RWPE2 (cell line): ENCODE measurements at regions not wholly inside any gene's neighbourhood (a gene's known extent, or its start where the extent isn't known, plus 50 kb on each side); places are given as distances from the start of the nearest gene placed in this dataset.

Experiments
- ATAC-seq: fragments of 200-7000 bp; cut with Tn5 transposase; 3 replicates; pipeline ENCODE4 v1.9.1; 2021; ENCODE audit warnings: low read depth
- DNase-seq: peaks from one replicate; pipeline ENCODE4 v3.0.0-alpha.2; 2020; ENCODE audit warnings: low spot score
- H3K27ac ChIP-seq: fragments of 450-650 bp; 2 replicates; pipeline ENCODE4 v1.5.1; 2017; ENCODE audit warnings: mild to moderate bottlenecking; ENCODE audit not compliant: poor library complexity, severe bottlenecking
- H3K27me3 ChIP-seq: fragments of 250-450 bp; sonication (Bioruptor Pico); 2 replicates; pipeline ENCODE4 v1.5.1; 2021; ENCODE audit warnings: mild to moderate bottlenecking, moderate library complexity; ENCODE audit not compliant: insufficient read depth, poor library complexity, severe bottlenecking
- H3K36me3 ChIP-seq: fragments of 250-450 bp; sonication (Bioruptor Pico); 2 replicates; pipeline ENCODE4 v1.5.1; 2020; ENCODE audit warnings: low read depth, mild to moderate bottlenecking, moderate library complexity
- H3K4me1 ChIP-seq: fragments of 250-450 bp; sonication (Bioruptor Pico); 2 replicates; pipeline ENCODE4 v1.5.1; 2021; ENCODE audit warnings: mild to moderate bottlenecking, moderate library complexity; ENCODE audit not compliant: insufficient read depth, poor library complexity, severe bottlenecking
- H3K4me3 ChIP-seq: fragments of 250-450 bp; sonication (Bioruptor Pico); 2 replicates; pipeline ENCODE4 v1.5.1; 2021; ENCODE audit warnings: mild to moderate bottlenecking, moderate library complexity; ENCODE audit not compliant: severe bottlenecking
- H3K9me3 ChIP-seq: fragments of 250-450 bp; sonication (Bioruptor Pico); 2 replicates; pipeline ENCODE4 v1.5.1; 2021; ENCODE audit warnings: mild to moderate bottlenecking, moderate library complexity; ENCODE audit not compliant: severe bottlenecking
- TF ChIP-seq, protein P1 (sequence below): fragments of 450-650 bp; IDR thresholded peaks from one replicate; pipeline ENCODE4 v1.5.1; 2017; ENCODE audit warnings: mild to moderate bottlenecking, moderate library complexity; ENCODE audit not compliant: poor library complexity, severe bottlenecking

DNA sequence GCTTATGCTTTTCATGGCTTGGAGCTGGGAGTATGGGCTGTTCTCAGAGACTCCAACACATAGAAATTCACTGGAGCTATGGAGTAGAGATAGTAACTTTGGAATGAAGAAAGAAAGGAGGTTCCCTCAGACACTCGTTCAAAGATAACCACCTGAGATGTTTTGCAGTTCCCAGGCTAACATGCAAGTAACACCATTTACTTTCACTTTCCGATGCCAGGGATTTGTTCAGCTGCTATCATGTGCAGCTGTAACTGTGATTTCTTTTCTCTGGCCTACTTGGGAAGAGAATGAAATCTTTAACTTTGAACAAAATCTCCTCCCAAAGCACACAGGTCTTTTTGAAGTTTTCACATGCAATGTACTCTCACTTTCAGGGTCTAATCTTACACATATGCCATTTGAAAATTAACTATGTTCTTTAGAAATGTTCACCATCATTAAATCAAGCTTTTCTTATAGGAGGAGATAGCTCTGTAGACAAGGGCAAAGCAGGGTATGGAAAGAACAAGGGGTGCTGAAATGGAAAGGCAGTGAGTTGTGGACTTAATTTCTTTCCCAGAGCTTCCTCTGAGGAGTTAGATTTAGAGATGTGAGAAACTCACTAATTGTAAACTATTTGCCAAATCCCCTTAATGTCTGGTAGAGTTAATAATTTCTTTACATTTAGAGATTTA lies 514.3 kb downstream of the PDHA2 start:
- no peaks in the 10 kb centered on the region for H3K4me1 ChIP-seq
- no peaks in the 10 kb centered on the region for H3K36me3 ChIP-seq
- TF ChIP-seq, protein P1, sequence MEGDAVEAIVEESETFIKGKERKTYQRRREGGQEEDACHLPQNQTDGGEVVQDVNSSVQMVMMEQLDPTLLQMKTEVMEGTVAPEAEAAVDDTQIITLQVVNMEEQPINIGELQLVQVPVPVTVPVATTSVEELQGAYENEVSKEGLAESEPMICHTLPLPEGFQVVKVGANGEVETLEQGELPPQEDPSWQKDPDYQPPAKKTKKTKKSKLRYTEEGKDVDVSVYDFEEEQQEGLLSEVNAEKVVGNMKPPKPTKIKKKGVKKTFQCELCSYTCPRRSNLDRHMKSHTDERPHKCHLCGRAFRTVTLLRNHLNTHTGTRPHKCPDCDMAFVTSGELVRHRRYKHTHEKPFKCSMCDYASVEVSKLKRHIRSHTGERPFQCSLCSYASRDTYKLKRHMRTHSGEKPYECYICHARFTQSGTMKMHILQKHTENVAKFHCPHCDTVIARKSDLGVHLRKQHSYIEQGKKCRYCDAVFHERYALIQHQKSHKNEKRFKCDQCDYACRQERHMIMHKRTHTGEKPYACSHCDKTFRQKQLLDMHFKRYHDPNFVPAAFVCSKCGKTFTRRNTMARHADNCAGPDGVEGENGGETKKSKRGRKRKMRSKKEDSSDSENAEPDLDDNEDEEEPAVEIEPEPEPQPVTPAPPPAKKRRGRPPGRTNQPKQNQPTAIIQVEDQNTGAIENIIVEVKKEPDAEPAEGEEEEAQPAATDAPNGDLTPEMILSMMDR: no peak
- H3K9me3 ChIP-seq: no peaks in the 10 kb centered on the region
- ATAC-seq: no peak; the same call in 2 of the 3 replicates
- no peaks in the 10 kb centered on the region for H3K27me3 ChIP-seq
- no peak overlapping the region for H3K4me3 ChIP-seq
- H3K27ac ChIP-seq: no peak overlapping the region
- no peak for DNase-seq

DNA sequence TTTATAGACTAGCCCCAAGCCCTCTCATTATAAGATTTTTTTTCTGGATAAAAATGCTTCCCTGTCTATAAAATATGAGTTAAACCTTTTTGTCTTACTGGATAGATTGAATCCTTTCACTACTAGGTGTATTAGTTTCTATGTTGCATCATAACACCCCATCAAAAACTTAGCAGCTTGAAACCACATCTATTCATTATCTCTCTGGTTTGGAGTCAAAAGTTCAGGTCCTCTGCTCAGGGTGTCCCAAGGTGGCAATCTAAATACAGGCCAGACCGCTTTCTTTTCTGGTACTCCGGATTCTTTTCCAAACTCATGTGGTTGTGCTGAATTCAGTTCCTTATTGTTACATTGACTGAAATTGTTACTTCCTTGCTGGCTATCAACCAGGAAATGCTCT lies 515.5 kb downstream of the PDHA2 start:
- Histone ChIP-seq H3K36me3 (no peaks in the 10 kb centered on the region), H3K4me1 (no peaks in the 10 kb centered on the region), H3K27me3 (peaks cover 2% of the 10 kb centered on the region), H3K4me3 (no peak overlapping the region), H3K9me3 (no peaks in the 10 kb centered on the region), H3K27ac (no peak overlapping the region)
- no peak for ATAC-seq
- no peak for DNase-seq
- TF ChIP-seq, protein P1: no peak

DNA sequence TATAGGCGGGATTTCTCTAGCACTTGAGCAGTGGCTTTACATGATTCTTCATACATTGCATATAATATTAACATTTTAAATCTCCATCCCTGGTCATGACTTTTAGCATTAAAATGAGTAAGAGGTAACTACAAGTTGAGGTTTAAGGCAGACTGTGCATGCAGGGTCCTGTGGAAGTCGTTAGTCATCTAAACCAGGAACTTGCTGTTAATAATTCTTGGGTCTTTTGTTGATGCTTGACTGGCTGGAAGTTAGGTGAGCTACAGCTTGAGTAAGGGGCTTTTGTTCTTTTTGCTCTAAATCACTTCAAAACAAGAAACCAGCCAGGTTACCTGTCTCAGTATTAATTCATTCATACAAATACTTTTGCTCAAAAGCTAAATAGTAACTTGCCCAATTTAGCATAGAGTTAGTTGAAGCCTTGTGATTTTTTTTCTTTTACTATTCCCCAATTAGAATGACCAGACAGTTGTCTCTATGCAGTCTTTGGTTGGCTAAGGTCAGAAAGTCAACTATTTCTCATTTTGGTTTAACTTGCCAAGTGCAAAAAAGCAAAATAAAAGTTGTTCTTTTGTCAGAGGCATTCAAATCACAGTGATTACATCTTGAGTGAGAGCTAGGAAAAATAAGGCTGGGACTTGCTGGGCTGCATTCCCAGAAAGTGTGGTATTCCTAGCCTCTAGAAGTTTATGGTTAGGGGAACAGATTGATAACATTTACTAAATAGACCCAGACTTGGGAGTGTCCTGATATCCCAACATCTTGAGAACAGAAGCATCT lies 516.9 kb downstream of the PDHA2 start:
- TF ChIP-seq, protein P1: no peak
- H3K36me3 ChIP-seq: no peaks in the 10 kb centered on the region
- no peak for ATAC-seq

DNA sequence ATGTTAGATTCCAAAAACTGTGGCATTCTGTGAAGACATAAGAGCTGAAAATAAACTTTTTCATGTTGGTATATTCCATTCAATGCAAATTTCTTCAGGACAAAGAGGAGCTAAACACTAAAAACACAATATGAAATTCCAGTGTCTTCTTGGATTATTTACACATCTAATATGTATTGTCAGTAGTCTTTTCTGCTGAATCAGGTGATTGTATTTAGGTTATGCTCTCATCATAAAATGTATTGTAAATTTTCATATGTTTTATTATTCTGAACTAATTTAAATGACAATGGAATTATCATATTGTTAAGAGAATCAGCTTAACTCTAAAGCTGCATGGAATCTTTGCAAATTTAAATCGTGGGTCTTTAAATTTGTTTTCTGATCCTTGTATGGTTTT lies 526.7 kb downstream of the PDHA2 start:
- no peaks in the 10 kb centered on the region for H3K27me3 ChIP-seq
- TF ChIP-seq, protein P1: no peak
- H3K4me1 ChIP-seq: no peaks in the 10 kb centered on the region
- H3K27ac ChIP-seq: no peak overlapping the region
- H3K36me3 ChIP-seq: no peaks in the 10 kb centered on the region
- no peak overlapping the region for H3K4me3 ChIP-seq
- no peaks in the 10 kb centered on the region for H3K9me3 ChIP-seq
- ATAC-seq (no peak), DNase-seq (no peak)

More for the DNA sequence above, 516.9 kb downstream of the PDHA2 start:
- H3K4me1 ChIP-seq: no peaks in the 10 kb centered on the region
- no peaks in the 10 kb centered on the region for H3K9me3 ChIP-seq
- H3K27ac ChIP-seq: no peak overlapping the region
- H3K4me3 ChIP-seq: no peak overlapping the region
- H3K27me3 ChIP-seq: peaks cover 2% of the 10 kb centered on the region
- no peak for DNase-seq

DNA sequence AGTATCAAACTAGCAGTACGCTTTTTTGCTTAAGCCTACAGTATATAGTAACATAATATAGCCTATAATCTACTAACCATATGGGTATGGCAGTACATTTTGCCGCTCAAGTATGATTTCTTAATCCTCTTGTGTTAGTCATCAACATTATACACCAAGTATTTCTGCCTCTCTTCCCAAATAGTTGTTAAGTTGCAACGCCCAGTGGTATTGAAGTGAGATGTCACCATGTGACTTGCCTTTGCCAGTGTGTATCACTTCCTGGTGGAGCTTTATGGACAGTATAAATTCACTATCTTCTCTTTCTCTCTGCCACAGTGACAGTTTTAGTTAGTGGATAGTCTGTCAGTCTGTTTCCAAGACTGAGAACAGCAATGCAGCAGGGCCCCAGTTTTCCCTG lies 535.5 kb downstream of the PDHA2 start:
- ATAC-seq (peak; percentile 46), DNase-seq (no peak)
- Histone ChIP-seq H3K36me3 (no peaks in the 10 kb centered on the region), H3K4me1 (no peaks in the 10 kb centered on the region), H3K4me3 (no peak overlapping the region), H3K9me3 (no peaks in the 10 kb centered on the region), H3K27me3 (no peaks in the 10 kb centered on the region), H3K27ac (no peak overlapping the region)
- TF ChIP-seq, protein P1: no peak
